Caki2 (cell line): ENCODE measurements at regions not wholly inside any gene's neighbourhood (a gene's known extent, or its start where the extent isn't known, plus 50 kb on each side); places are given as distances from the start of the nearest gene placed in this dataset.
A peak's percentile ranks its signal among the peaks of the same experiment; 100 is the strongest.

ENCODE experiments used
- DNase-seq: peaks from one replicate; pipeline ENCODE4 v3.0.0-alpha.2; 2015; ENCODE audit warnings: low read depth
- in situ Hi-C: cut with HindIII; loops from 2 replicates; pipeline ENCODE4 v1.10.0; 2016; ENCODE audit warnings: low sequenced_read_pairs, low pct_unique_long_range_greater_than_20kb, mixed read lengths

GRCh38 chr13:90107661-90108060 is 1239.8 kb upstream of the MIR17HG start:
- in situ Hi-C loops = no loop called here

GRCh38 chr13:90108547-90108946 is 1238.9 kb upstream of the MIR17HG start:
- DNase-seq = no peak
- in situ Hi-C loops = no loop called here

More at GRCh38 chr13:90107661-90108060, 1239.8 kb upstream of the MIR17HG start:
- peak; percentile 56 for DNase-seq

GRCh38 chr13:90116121-90116520 is 1231.4 kb upstream of the MIR17HG start:
- in situ Hi-C loops = no loop called here
- no peak for DNase-seq

GRCh38 chr13:90118467-90119071 is 1228.9 kb upstream of the MIR17HG start:
- in situ Hi-C loops = no loop called here
- no peak for DNase-seq

GRCh38 chr13:90120026-90120425 is 1227.5 kb upstream of the MIR17HG start:
- DNase-seq = no peak
- in situ Hi-C loops = no loop called here

GRCh38 chr13:90121784-90122183 is 1225.7 kb upstream of the MIR17HG start:
- DNase-seq = no peak
- in situ Hi-C loops = no loop called here

- no peak for DNase-seq
- in situ Hi-C loops = no loop called here
Observed at GRCh38 chr13:90122531-90122930, 1225.0 kb upstream of the MIR17HG start.

- DNase-seq = no peak
- in situ Hi-C loops = no loop called here
Observed at GRCh38 chr13:90135558-90135957, 1211.9 kb upstream of the MIR17HG start.

- DNase-seq = no peak
- in situ Hi-C loops = no loop called here
Observed at GRCh38 chr13:90142251-90142650, 1205.2 kb upstream of the MIR17HG start.

- in situ Hi-C loops = no loop called here
- peak; percentile 10 for DNase-seq
Observed at GRCh38 chr13:90154311-90154960, 1193.1 kb upstream of the MIR17HG start.

- no peak for DNase-seq
- in situ Hi-C loops = no loop called here
Observed at GRCh38 chr13:90156390-90156789, 1191.1 kb upstream of the MIR17HG start.

GRCh38 chr13:90168953-90169352 is 1178.5 kb upstream of the MIR17HG start:
- DNase-seq = no peak
- in situ Hi-C loops = no loop called here

- no peak for DNase-seq
- in situ Hi-C loops = no loop called here
Observed at GRCh38 chr13:90170208-90170607, 1177.3 kb upstream of the MIR17HG start.

- in situ Hi-C loops = no loop called here
- no peak for DNase-seq
Observed at GRCh38 chr13:90171649-90172048, 1175.8 kb upstream of the MIR17HG start.

GRCh38 chr13:90177512-90177911 is 1170.0 kb upstream of the MIR17HG start:
- in situ Hi-C loops = no loop called here
- no peak for DNase-seq

- in situ Hi-C loops = no loop called here
- DNase-seq = no peak
Observed at GRCh38 chr13:90184355-90184754, 1163.1 kb upstream of the MIR17HG start.

- DNase-seq = no peak
- in situ Hi-C loops = no loop called here
Observed at GRCh38 chr13:90185734-90186133, 1161.8 kb upstream of the MIR17HG start.

GRCh38 chr13:90187478-90188350 is 1159.8 kb upstream of the MIR17HG start:
- DNase-seq = no peak
- in situ Hi-C loops = no loop called here

- in situ Hi-C loops = no loop called here
- no peak for DNase-seq
Observed at GRCh38 chr13:90188351-90188636, 1159.2 kb upstream of the MIR17HG start.
